ENCODE measurements at regions not wholly inside any gene's neighbourhood (a gene's known extent, or its start where the extent isn't known, plus 50 kb on each side); places are given as distances from the start of the nearest gene placed in this dataset.
"Not testable (repeated sequence)": the region's sequence is repeated elsewhere in the genome, so short reads cannot be mapped to it uniquely, and the experiment has no call there.

- H3K9me3 ChIP-seq (ENCODE audit: low read length); H2AFZ ChIP-seq (ENCODE audit: low read depth, low read length); H3K27me3 ChIP-seq (ENCODE audit: insufficient read depth, low read length); H3K4me1 ChIP-seq (ENCODE audit: insufficient read depth, low read length); H3K4me3 ChIP-seq (ENCODE audit: low read length); H3K36me3 ChIP-seq (ENCODE audit: insufficient read depth, low read length): not testable (repeated sequence)
Measured at GRCh38 chr20:25798174-25798993, 101.7 kb upstream of the ZNF337 start.

GRCh38 chr20:25797062-25797461 lies 100.4 kb upstream of the ZNF337 start:
- not testable (repeated sequence) for H3K36me3 ChIP-seq (ENCODE audit: insufficient read depth, low read length); H3K27me3 ChIP-seq (ENCODE audit: insufficient read depth, low read length); H3K9me3 ChIP-seq (ENCODE audit: low read length); H3K4me1 ChIP-seq (ENCODE audit: insufficient read depth, low read length); H2AFZ ChIP-seq (ENCODE audit: low read depth, low read length); H3K4me3 ChIP-seq (ENCODE audit: low read length)

- H3K36me3 ChIP-seq (ENCODE audit: insufficient read depth, low read length); H3K27me3 ChIP-seq (ENCODE audit: insufficient read depth, low read length); H3K4me3 ChIP-seq (ENCODE audit: low read length); H3K9me3 ChIP-seq (ENCODE audit: low read length); H2AFZ ChIP-seq (ENCODE audit: low read depth, low read length); H3K4me1 ChIP-seq (ENCODE audit: insufficient read depth, low read length): not testable (repeated sequence)
Measured at GRCh38 chr20:25777241-25777640, 80.6 kb upstream of the ZNF337 start.

- H2AFZ ChIP-seq (ENCODE audit: low read depth, low read length); H3K4me3 ChIP-seq (ENCODE audit: low read length); H3K36me3 ChIP-seq (ENCODE audit: insufficient read depth, low read length); H3K27me3 ChIP-seq (ENCODE audit: insufficient read depth, low read length); H3K9me3 ChIP-seq (ENCODE audit: low read length); H3K4me1 ChIP-seq (ENCODE audit: insufficient read depth, low read length): not testable (repeated sequence)
Measured at GRCh38 chr20:25774711-25775110, 78.1 kb upstream of the ZNF337 start.

GRCh38 chr20:25774203-25774602 lies 77.5 kb upstream of the ZNF337 start:
- not testable (repeated sequence) for H3K36me3 ChIP-seq (ENCODE audit: insufficient read depth, low read length); H2AFZ ChIP-seq (ENCODE audit: low read depth, low read length); H3K9me3 ChIP-seq (ENCODE audit: low read length); H3K4me1 ChIP-seq (ENCODE audit: insufficient read depth, low read length); H3K4me3 ChIP-seq (ENCODE audit: low read length); H3K27me3 ChIP-seq (ENCODE audit: insufficient read depth, low read length)

- not testable (repeated sequence) for H2AFZ ChIP-seq (ENCODE audit: low read depth, low read length); H3K4me3 ChIP-seq (ENCODE audit: low read length); H3K36me3 ChIP-seq (ENCODE audit: insufficient read depth, low read length); H3K4me1 ChIP-seq (ENCODE audit: insufficient read depth, low read length); H3K9me3 ChIP-seq (ENCODE audit: low read length); H3K27me3 ChIP-seq (ENCODE audit: insufficient read depth, low read length)
Measured at GRCh38 chr20:25772437-25772836, 75.8 kb upstream of the ZNF337 start.

DNA sequence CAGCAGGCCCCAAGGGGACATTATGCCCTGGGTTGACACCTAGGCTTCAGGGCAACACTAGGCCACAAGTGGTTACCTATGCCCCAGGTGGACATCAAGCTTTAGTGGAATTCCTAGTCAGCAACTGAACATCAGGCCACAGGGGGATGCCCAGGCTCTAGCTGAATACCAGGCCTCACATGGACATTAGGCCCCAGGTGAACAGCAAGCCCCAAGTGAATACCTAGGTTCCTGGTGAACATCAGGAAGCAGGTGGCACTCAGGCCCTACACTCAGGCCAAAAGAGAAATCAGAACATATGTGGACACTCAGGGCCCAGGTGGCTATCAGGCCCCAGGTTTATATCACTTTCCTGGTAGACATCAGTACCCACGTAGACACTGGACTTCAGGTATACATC lies 75.2 kb upstream of the ZNF337 start:
- H2AFZ ChIP-seq (ENCODE audit: low read depth, low read length); H3K9me3 ChIP-seq (ENCODE audit: low read length); H3K4me3 ChIP-seq (ENCODE audit: low read length); H3K4me1 ChIP-seq (ENCODE audit: insufficient read depth, low read length); H3K27me3 ChIP-seq (ENCODE audit: insufficient read depth, low read length); H3K36me3 ChIP-seq (ENCODE audit: insufficient read depth, low read length): not testable (repeated sequence)

GRCh38 chr20:25761596-25761995 lies 64.9 kb upstream of the ZNF337 start:
- Histone ChIP-seq H3K27me3 (ENCODE audit: insufficient read depth, low read length) (peaks cover 2% of the 10 kb centered on the region), H3K4me1 (ENCODE audit: insufficient read depth, low read length) (no peaks in the 10 kb centered on the region), H3K9me3 (ENCODE audit: low read length) (no peaks in the 10 kb centered on the region), H3K4me3 (ENCODE audit: low read length) (no peak overlapping the region), H3K36me3 (ENCODE audit: insufficient read depth, low read length) (no peaks in the 10 kb centered on the region), H2AFZ (ENCODE audit: low read depth, low read length) (no peak overlapping the region)

- H2AFZ ChIP-seq (ENCODE audit: low read depth, low read length); H3K36me3 ChIP-seq (ENCODE audit: insufficient read depth, low read length); H3K4me1 ChIP-seq (ENCODE audit: insufficient read depth, low read length); H3K9me3 ChIP-seq (ENCODE audit: low read length); H3K4me3 ChIP-seq (ENCODE audit: low read length); H3K27me3 ChIP-seq (ENCODE audit: insufficient read depth, low read length): not testable (repeated sequence)
Measured at GRCh38 chr20:25761046-25761445, 64.4 kb upstream of the ZNF337 start.

DNA sequence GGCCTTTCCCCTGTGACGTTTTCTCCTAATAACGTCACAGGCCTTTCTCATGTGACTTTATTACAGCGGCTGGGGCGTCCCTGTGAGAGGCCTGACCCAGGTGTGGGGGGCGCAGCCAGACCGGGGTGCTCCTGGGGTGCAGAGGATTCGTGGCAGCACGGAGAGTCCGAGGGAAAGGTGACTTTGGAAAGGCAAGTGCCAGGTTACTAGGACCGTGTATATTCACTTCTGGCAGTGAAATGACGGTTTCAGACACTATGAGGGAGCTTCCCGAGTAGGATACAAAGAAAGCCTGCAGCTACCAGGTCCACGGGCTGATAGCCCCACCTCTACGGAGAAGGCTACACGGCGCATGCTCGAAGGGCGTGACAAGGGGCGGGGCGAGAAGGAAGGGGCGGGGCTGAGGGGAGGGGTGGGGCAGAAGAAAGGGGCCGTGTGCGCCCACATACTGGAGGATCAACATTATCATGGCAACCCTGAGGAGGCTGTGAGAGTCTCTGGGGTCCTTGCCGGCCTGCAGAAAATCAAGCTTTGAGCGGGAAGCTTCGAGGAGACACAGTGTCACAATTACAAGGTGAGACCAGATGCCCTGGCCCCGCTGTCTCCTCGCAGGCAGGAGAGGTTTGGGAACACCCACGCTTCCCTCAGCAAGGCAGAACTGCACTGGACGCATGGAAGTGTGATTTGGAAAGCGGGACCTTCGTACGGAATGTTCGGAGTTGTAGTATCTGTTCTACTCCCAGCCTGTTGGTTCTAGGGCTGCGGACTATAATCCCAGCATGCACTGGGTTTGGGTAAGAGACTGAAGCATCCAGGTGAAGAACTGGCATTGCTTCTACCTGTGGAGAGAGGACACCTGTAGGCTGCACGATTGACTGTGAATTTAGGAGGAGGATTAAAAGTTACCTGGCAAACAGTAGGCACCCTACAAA lies 54.4 kb upstream of the ZNF337 start:
- H3K4me3 ChIP-seq (ENCODE audit: low read length) = no peak overlapping the region
- no peaks in the 10 kb centered on the region for H3K27me3 ChIP-seq (ENCODE audit: insufficient read depth, low read length)
- no peaks in the 10 kb centered on the region for H3K4me1 ChIP-seq (ENCODE audit: insufficient read depth, low read length)
- H3K9me3 ChIP-seq (ENCODE audit: low read length) = no peaks in the 10 kb centered on the region
- H3K36me3 ChIP-seq (ENCODE audit: insufficient read depth, low read length) = no peaks in the 10 kb centered on the region
- no peak overlapping the region for H2AFZ ChIP-seq (ENCODE audit: low read depth, low read length)

- Histone ChIP-seq H3K36me3 (ENCODE audit: insufficient read depth, low read length) (no peaks in the 10 kb centered on the region), H3K4me3 (ENCODE audit: low read length) (no peak overlapping the region)
Measured at GRCh38 chr20:25750220-25750764, 53.6 kb upstream of the ZNF337 start.

DNA sequence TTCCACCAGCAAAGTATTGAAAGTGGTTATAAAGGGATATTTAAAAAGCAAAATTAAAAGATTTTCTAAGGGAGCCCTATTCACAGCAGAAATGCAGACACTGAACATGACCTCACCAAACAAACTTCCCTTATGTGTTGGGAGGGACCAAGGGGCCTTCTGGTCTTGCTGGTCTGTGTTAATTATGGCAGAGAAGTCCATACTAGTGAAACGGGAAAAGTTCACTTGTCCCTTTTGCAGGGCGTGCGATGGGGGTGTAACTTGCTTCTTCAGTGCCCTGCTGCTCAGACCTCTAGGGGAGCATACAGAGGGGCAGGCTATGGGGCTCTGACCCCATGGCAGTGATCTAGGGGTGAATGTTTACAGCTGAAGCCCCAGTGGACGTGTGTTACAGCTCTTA lies 53.0 kb upstream of the ZNF337 start:
- Histone ChIP-seq H3K4me3 (ENCODE audit: low read length) (no peak overlapping the region), H3K4me1 (ENCODE audit: insufficient read depth, low read length) (no peaks in the 10 kb centered on the region), H2AFZ (ENCODE audit: low read depth, low read length) (no peak overlapping the region), H3K27me3 (ENCODE audit: insufficient read depth, low read length) (no peaks in the 10 kb centered on the region), H3K9me3 (ENCODE audit: low read length) (no peaks in the 10 kb centered on the region), H3K36me3 (ENCODE audit: insufficient read depth, low read length) (no peaks in the 10 kb centered on the region)

More at GRCh38 chr20:25750220-25750764, 53.6 kb upstream of the ZNF337 start:
- no peaks in the 10 kb centered on the region for H3K4me1 ChIP-seq (ENCODE audit: insufficient read depth, low read length)
- H2AFZ ChIP-seq (ENCODE audit: low read depth, low read length) = no peak overlapping the region
- no peaks in the 10 kb centered on the region for H3K27me3 ChIP-seq (ENCODE audit: insufficient read depth, low read length)
- no peaks in the 10 kb centered on the region for H3K9me3 ChIP-seq (ENCODE audit: low read length)

Data from neuron (in vitro differentiated cells).